C4-2B (cell line): ENCODE measurements at regions not wholly inside any gene's neighbourhood (a gene's known extent, or its start where the extent isn't known, plus 50 kb on each side); places are given as distances from the start of the nearest gene placed in this dataset.
"Not testable (repeated sequence)": the region's sequence is repeated elsewhere in the genome, so short reads cannot be mapped to it uniquely, and the experiment has no call there.

ENCODE experiments used
- H3K27ac ChIP-seq: fragments of 450-650 bp; 2 replicates; pipeline ENCODE4 v1.5.1; 2017
- ZFX ChIP-seq: fragments of 450-650 bp; IDR thresholded peaks from 2 replicates; pipeline ENCODE4 v1.6.1; 2017
- TF ChIP-seq, protein P1 (sequence below): fragments of 450-650 bp; conservative IDR thresholded peaks from 2 replicates; pipeline ENCODE4 v1.5.1; 2017; ENCODE audit warnings: mild to moderate bottlenecking

DNA sequence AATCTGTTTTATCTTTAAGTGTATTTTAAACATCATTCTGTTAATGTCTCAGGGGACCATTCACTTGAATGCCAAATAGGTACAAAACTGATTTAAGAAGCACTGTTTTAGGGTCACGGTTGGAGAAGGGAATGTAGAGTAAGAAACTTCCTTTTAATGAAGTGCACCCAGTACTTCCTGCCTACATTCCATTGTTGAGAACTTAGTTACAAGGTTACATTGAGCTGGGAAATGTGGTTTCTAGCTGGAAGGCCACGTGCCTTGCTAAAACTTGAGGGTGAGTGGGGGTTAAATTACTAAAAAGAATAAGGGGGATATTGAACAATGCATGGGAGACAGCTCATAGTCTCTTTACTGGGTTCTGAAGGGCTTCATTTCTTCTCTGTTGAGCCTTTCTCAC, 78.3 kb upstream of the TBC1D5 start:
- TF ChIP-seq ZFX: no peak
- TF ChIP-seq, protein P1, sequence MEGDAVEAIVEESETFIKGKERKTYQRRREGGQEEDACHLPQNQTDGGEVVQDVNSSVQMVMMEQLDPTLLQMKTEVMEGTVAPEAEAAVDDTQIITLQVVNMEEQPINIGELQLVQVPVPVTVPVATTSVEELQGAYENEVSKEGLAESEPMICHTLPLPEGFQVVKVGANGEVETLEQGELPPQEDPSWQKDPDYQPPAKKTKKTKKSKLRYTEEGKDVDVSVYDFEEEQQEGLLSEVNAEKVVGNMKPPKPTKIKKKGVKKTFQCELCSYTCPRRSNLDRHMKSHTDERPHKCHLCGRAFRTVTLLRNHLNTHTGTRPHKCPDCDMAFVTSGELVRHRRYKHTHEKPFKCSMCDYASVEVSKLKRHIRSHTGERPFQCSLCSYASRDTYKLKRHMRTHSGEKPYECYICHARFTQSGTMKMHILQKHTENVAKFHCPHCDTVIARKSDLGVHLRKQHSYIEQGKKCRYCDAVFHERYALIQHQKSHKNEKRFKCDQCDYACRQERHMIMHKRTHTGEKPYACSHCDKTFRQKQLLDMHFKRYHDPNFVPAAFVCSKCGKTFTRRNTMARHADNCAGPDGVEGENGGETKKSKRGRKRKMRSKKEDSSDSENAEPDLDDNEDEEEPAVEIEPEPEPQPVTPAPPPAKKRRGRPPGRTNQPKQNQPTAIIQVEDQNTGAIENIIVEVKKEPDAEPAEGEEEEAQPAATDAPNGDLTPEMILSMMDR: no peak
- no peak overlapping the region for H3K27ac ChIP-seq

DNA sequence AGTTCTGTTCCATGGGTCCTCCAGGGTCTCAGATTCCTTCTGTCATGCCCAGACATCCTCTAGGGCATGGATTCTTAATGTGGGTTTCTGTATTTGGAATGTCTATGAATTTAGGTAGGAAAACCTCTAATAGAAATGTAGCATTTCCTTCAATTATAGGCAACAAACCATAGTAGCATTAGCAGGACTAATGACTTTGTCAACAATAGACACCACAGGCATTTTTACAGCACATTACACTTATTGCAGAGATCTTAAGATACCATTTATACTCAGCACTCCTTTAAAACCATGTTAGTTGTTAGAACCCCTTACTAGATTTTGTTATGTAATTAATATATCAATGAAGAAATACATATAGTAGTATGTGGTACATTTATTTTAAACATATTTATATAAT, 77.8 kb upstream of the TBC1D5 start:
- no peak overlapping the region for H3K27ac ChIP-seq

DNA sequence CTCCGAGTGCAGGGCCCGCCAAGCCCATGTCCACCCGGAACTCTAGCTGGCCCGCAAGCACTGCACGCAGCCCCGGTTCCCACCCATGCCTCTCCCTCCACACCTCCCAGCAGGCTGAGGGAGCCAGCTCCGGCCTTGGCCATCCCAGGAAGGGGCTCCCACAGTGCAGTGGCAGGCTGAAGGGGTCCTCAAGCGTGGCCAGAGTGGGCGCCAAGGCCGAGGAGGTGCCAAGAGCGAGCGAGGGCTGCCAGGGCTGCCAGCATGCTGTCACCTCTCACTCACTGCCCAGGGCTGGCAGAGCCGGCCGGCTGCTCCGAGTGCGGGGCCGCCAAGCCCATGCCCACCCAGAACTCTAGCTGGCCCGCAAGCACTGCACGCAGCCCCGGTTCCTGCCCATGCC, 75.5 kb upstream of the TBC1D5 start:
- H3K27ac ChIP-seq: not testable (repeated sequence)

More for the DNA sequence above, 77.8 kb upstream of the TBC1D5 start:
- TF ChIP-seq, protein P1: no peak
- TF ChIP-seq ZFX: no peak

DNA sequence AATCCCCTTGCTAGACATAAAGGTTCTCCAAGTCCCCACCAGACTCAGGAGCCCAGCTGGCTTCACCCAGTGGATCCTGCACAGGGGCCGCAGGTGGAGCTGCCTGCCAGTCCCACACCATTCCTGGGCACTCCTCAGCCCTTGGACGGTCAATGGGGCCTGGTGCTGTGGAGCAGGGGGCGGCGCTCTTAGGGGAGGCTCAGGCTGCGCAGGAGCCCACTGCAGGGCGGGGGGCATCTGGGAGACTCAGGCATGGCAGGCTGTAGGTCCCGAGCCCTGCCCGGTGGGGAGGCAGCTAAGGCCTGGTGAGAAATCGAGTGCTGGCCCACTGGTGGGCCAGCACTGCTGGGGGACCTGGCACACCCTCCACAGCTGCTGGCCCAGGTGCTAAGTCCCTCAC, 75.1 kb upstream of the TBC1D5 start:
- H3K27ac ChIP-seq: no peak overlapping the region
- no peak for TF ChIP-seq ZFX
- TF ChIP-seq, protein P1: no peak

DNA sequence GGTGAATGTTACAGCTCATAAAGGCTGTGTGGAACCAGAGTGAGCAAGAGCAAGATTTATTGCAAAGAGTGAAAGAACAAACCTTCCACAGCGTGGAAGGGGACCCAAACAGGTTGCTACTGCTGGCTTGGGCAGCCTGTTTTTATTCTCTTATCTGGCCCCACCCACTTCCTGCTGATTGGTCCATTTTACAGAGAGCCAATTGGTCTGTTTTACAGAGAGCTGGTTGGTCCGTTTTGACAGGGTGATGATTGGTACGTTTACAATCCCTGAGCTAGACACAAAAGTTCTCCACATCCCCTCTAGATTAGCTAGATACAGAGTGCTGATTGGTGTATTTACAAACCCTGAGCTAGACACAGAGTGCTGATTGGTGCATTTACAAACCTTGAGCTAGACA, 74.4 kb upstream of the TBC1D5 start:
- H3K27ac ChIP-seq: not testable (repeated sequence)

DNA sequence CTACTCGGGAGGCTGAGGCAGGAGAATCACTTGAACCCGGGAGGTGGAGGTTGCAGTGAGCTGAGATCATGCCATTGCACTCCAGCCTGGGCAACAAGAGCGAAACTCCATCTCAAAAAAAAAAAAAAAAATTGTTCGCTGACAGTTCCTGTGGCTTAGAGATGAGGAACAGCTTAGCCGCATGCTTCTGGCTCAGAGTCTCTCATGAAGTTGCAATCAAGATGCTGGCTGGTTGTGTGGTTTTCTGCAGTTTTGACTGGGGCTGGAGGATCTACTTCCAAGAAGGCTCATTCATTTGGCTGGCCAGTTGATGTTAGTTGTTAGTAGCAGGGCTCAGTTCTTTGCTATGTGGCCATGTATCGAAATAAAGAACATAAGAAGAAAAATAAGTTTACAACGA, 69.9 kb upstream of the TBC1D5 start:
- H3K27ac ChIP-seq: not testable (repeated sequence)

DNA sequence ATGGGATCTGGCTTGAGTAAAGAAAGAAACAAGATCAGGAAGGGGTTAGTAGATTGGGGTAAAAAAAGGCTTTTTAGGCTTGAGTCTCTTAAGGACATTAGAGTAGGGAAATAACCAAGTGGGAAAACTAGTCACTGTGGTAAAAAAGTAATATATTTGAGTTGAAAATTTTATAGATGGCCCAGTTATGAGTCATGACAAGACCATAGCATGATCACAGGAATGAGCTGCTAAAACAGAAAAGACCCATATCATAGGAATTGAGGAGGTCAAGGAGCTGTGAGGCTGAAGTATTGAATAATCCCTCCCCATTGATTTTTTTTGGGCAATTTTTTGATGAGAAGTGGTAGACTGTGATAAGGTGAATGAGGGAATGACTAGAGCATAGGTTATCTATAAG, 69.2 kb upstream of the TBC1D5 start:
- TF ChIP-seq, protein P1: no peak
- no peak overlapping the region for H3K27ac ChIP-seq

DNA sequence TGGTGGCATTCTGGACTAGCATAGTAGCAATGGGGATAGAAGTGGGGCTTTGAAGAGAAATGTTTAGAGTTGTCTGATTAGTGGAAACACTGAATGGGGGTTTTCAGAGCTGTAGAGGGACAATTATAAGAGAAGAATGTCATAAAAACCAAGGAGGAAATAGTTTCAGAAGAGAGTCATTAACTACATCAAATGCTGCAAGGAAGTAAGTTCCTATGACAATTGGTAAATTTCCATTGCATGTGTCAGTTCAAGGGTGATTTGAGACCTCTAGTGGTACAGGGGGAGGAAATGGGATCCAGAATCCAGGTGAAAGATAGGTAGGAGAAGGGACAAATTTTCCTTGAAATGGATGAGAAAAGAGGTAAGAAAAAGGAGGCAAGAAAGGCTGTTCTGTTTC, 68.3 kb upstream of the TBC1D5 start:
- TF ChIP-seq, protein P1: peak; percentile 45
- TF ChIP-seq ZFX: no peak
- no peak overlapping the region for H3K27ac ChIP-seq

DNA sequence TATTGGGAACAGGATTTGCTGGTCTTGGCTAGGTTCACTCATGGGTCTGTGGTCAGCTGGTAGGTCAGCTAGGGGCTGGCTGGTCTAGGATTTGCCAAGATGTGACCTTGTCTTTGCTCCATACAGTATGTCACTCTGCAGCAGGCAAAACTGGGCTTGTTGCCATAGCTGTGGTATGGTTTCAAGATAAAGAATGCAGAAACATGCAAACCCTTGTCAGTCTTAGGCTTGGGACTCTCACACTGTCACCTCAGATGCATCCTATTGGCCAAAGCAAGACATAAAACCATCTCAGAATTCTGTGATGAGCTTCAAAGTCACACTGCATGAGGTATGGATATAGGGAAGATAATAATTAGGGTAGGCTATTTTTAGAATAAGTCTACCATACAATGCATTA, 66.6 kb upstream of the TBC1D5 start:
- H3K27ac ChIP-seq: no peak overlapping the region
- TF ChIP-seq, protein P1: no peak
- no peak for TF ChIP-seq ZFX
